ENCODE measurements at regions not wholly inside any gene's neighbourhood (a gene's known extent, or its start where the extent isn't known, plus 50 kb on each side); places are given as distances from the start of the nearest gene placed in this dataset.

- Histone ChIP-seq H3K36me3 (ENCODE audit: control insufficient read depth, insufficient read depth, low read length) (no peaks in the 10 kb centered on the region), H3K9me3 (replicated peaks; ENCODE audit: control insufficient read depth, low read depth, low read length) (no peaks in the 10 kb centered on the region), H3K4me1 (ENCODE audit: control insufficient read depth, insufficient read depth, low read length) (no peaks in the 10 kb centered on the region), H3K27ac (ENCODE audit: low read length) (no peak overlapping the region), H3K27me3 (ENCODE audit: control insufficient read depth, insufficient read depth, low read length) (no peaks in the 10 kb centered on the region), H3K4me3 (ENCODE audit: low read length) (no peak overlapping the region)
- WGBS (ENCODE audit: insufficient coverage): 100% methylated on average over 1 of the region's 9 CpGs
- DNase-seq: no peak
Observed at GRCh38 chr7:79504607-79505389, 51.3 kb upstream of the MAGI2 start.

Measured in muscle of leg (tissue), 3 donors.